ENCODE measurements at regions not wholly inside any gene's neighbourhood (a gene's known extent, or its start where the extent isn't known, plus 50 kb on each side); places are given as distances from the start of the nearest gene placed in this dataset.

DNA sequence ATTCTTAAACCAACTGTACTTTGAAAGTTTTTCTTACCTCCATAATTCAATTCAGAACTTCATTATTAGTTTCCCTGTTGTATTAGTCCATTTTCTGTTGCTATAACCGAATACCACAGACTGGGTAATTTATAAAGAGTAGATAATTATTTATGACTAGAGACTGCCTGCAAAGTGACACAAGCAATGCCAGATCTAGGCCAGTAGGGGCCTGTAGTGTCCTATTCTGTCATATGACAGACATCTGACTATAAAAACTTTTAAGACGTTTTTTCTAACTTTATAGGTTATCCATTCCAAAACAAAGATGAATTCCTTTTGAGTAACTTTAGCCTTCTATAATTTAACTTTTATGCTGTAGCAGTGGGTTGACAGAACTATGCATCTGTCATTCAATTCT is 2783.8 kb downstream of the PCDH9 start (continued):
- TF ChIP-seq ZBTB40 (IDR thresholded peaks at IDR 0.05) (no peak), ZBTB40 (CRISPR knock-in tag; IDR thresholded peaks at IDR 0.05) (no peak), TP53 (CRISPR knock-in tag; conservative IDR thresholded peaks at IDR 0.05) (no peak), SALL2 (CRISPR knock-in tag; IDR thresholded peaks at IDR 0.05) (no peak), PBX3 (CRISPR knock-in tag; IDR thresholded peaks at IDR 0.05; ENCODE audit: borderline replicate concordance) (no peak), THAP11 (CRISPR knock-in tag; IDR thresholded peaks at IDR 0.05) (no peak), NCOA1 (CRISPR knock-in tag; IDR thresholded peaks at IDR 0.05) (no peak), SNAI1 (CRISPR knock-in tag; IDR thresholded peaks at IDR 0.05; ENCODE audit: borderline replicate concordance) (no peak), ZNF20 (CRISPR knock-in tag; IDR thresholded peaks at IDR 0.05) (no peak), HDAC1 (CRISPR knock-in tag; IDR thresholded peaks at IDR 0.05) (no peak), ZNF772 (CRISPR knock-in tag; IDR thresholded peaks at IDR 0.05) (no peak)
- TF ChIP-seq, protein P1, sequence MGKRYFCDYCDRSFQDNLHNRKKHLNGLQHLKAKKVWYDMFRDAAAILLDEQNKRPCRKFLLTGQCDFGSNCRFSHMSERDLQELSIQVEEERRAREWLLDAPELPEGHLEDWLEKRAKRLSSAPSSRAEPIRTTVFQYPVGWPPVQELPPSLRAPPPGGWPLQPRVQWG (CRISPR knock-in tag; IDR thresholded peaks at IDR 0.05; ENCODE audit: borderline replicate concordance, low read depth) = no peak
